LNCaP clone FGC (cell line): ENCODE measurements at regions not wholly inside any gene's neighbourhood (a gene's known extent, or its start where the extent isn't known, plus 50 kb on each side); places are given as distances from the start of the nearest gene placed in this dataset.

Source experiments
- DNase-seq: peaks from one replicate; pipeline ENCODE4 v3.0.0-alpha.2; 2011; ENCODE audit warnings: low read depth
- H3K4me3 ChIP-seq: 2 replicates; pipeline ENCODE4 v1.5.1; 2011; ENCODE audit warnings: mild to moderate bottlenecking, low read depth, low read length, control low read depth
- TF ChIP-seq, protein P1 (sequence below): IDR thresholded peaks from 2 replicates; pipeline ENCODE4 v1.5.1; 2012; ENCODE audit warnings: mild to moderate bottlenecking; ENCODE audit not compliant: control insufficient read depth, insufficient read depth; ENCODE audit errors: extremely low read depth

DNA sequence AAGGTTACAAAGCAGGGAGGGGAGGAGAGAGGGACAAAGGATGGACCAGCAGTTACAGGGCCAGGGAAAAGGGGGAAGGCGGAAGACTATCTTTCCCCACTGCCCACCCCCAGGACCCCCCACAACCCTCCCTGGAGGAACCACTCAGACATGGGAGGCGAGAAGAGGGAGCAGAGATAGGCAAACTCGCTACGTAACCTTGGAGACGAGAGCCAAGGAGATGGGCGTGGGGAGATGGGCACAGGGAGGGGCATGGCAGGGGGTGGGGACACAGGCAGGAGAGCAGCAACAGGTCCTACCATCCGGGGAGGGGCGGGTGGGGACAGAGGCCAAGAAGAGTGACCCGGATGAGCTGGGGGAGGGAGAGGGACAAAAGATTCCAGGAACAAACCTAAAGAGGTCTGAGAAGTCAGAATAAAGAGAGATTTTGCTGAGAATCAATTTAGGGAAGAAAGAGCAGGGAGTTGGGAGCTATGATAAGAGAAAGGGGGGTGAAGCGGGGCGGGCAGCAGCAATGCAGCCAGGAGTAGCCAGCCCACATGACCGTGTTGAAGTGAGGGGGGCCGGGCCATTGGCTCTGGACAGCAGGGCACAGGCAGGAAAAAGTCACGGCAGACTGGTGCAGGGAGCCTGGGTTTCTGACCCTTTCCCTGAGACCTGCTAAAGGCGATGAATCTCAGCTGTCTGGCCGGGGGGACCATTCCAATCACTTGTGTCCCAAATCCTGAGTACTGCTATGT, 128.4 kb downstream of the BUD13 start:
- TF ChIP-seq, protein P1, sequence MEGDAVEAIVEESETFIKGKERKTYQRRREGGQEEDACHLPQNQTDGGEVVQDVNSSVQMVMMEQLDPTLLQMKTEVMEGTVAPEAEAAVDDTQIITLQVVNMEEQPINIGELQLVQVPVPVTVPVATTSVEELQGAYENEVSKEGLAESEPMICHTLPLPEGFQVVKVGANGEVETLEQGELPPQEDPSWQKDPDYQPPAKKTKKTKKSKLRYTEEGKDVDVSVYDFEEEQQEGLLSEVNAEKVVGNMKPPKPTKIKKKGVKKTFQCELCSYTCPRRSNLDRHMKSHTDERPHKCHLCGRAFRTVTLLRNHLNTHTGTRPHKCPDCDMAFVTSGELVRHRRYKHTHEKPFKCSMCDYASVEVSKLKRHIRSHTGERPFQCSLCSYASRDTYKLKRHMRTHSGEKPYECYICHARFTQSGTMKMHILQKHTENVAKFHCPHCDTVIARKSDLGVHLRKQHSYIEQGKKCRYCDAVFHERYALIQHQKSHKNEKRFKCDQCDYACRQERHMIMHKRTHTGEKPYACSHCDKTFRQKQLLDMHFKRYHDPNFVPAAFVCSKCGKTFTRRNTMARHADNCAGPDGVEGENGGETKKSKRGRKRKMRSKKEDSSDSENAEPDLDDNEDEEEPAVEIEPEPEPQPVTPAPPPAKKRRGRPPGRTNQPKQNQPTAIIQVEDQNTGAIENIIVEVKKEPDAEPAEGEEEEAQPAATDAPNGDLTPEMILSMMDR: no peak
- H3K4me3 ChIP-seq: no peak overlapping the region
- no peak for DNase-seq

DNA sequence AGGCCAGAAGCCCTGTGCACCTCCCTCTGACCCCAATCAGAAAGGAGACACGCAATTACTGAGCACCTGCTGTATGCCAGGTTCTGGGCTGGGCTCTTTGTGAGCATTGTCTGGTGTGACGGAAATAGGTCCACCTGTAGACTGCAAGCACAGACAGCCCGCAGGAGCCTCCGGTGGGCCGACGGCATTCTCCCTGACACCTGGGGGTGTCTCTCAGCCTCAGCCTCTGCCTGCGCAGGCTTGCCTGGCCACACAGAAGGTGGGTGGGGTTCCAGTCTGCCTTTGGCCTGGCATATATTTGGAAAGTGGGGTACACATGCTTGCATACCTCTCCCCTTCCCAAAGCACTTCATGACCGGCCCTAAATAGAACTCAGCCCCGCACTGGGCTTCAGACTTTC, 129.3 kb downstream of the BUD13 start:
- no peak for DNase-seq
- TF ChIP-seq, protein P1: no peak
- no peak overlapping the region for H3K4me3 ChIP-seq

DNA sequence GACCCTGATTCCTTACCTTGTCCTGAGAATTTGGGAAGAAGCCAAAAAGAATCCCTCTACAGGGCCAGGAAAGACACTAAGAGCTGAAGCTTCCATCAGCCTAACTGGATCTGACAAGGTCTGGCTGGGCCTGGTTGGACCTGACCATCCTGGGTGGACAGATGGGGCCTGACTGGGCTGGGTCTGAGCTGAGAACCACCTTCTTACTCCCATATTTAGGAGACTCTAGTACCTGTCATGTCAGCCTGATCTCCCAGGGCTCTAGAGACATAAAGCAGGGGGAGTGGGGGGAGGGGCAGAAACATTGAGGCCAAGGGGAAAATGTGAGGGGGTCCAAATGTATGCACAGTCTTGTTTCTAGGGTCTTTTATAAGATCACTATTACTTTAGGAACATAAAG, 129.9 kb downstream of the BUD13 start:
- H3K4me3 ChIP-seq: no peak overlapping the region
- DNase-seq: no peak
- TF ChIP-seq, protein P1: no peak

GRCh38 chr11:116642481-116642880, 130.3 kb downstream of the BUD13 start:
- TF ChIP-seq, protein P1: no peak
- no peak overlapping the region for H3K4me3 ChIP-seq
- DNase-seq: no peak

- DNase-seq: no peak
- H3K4me3 ChIP-seq: no peak overlapping the region
- TF ChIP-seq, protein P1: peak; percentile 97
Measured at GRCh38 chr11:116641561-116642045, 131.2 kb downstream of the BUD13 start.

- TF ChIP-seq, protein P1: no peak
- DNase-seq: no peak
- no peak overlapping the region for H3K4me3 ChIP-seq
Measured at GRCh38 chr11:116640641-116641402, 132.0 kb downstream of the BUD13 start.
